ENCODE measurements at regions not wholly inside any gene's neighbourhood (a gene's known extent, or its start where the extent isn't known, plus 50 kb on each side); places are given as distances from the start of the nearest gene placed in this dataset.

DNA sequence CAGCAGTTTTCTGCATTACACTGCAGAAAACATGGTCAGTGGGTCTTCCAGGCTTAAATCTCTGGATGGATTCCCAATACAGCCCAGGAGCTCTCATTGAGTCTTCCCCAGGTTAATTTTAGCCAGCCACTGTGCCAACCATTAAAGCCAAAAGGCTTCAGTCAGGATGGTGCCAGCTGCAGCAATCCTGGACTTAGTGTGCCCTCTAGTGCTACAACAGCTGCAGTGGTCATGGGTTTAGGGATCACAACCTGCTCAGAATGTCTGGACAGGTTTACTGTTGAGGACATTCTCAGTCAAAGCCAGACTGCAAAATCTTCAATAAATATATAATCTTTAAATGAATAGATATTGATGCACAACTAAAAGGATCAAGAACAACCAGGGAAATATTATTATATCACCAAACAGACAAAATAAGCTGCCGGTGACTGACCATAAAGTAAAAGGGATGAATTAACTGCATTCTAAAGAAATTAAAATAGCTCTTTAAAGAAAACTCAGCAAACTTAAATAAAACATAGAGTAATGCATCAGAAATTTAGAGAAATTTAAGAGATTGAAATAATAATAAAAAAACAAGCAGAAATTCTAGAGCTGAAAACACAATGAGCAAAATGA lies 639.9 kb downstream of the SPOCK3 start:
- Histone ChIP-seq H3K4me3 (replicated peaks in 1 of 2; ENCODE audit: low read depth in 1 of 2, low read length in 2 of 2) (no peak overlapping the region), H3K27ac (ENCODE audit: low read depth, low read length) (no peak overlapping the region), H2AFZ (ENCODE audit: low read depth, low read length, poor library complexity, severe bottlenecking) (no peak overlapping the region), H3K36me3 (ENCODE audit: control insufficient read depth in 1 of 2, insufficient read depth in 2 of 2, low read length in 2 of 2) (no peaks in the 10 kb centered on the region), H3K9ac (ENCODE audit: low read length) (no peak overlapping the region), H3K79me2 (ENCODE audit: insufficient read depth, low read length) (no peaks in the 10 kb centered on the region), H3K9me3 (ENCODE audit: control insufficient read depth in 1 of 2, insufficient read depth in 1 of 2, low read depth in 1 of 2, low read length in 2 of 2) (no peaks in the 10 kb centered on the region), H3K4me1 (ENCODE audit: control insufficient read depth in 1 of 2, insufficient read depth in 2 of 2, low read length in 2 of 2) (no peaks in the 10 kb centered on the region), H3K27me3 (ENCODE audit: insufficient read depth, low read length) (no peaks in the 10 kb centered on the region), H3K4me2 (ENCODE audit: low read length) (no peak overlapping the region), H3K9me2 (ENCODE audit: insufficient read depth) (no peaks in the 10 kb centered on the region), H4K20me1 (ENCODE audit: insufficient read depth) (no peaks in the 10 kb centered on the region)
- intact Hi-C loops (cut with micrococcal nuclease): loop anchor here (1.0 to 5.0 kb wide), 4 partner anchors 272 to 1102 kb away; no protein-coding TSS in a partner anchor
- BruUV-seq (replicated peaks): no TSS peak
- ChIA-PET POLR2A (no interaction called here), CTCF (interaction anchor here (0.9 to 3.3 kb wide), 7 partner anchors 93 to 1101 kb away, joined by 3 to 34 read pairs (median 10); no protein-coding TSS in a partner anchor), RAD21 (ENCODE audit: low non-redundant PET in 1 of 2, low total read pairs in 2 of 2, uncharacterized antibody in 2 of 2, unreplicated experiment in 2 of 2) (interaction anchor here in 1 of 2 experiments (0.6 to 2.3 kb wide), 3 partner anchors 428 to 1104 kb away, joined by 7 to 13 read pairs (median 7); no protein-coding TSS in a partner anchor)
- TF ChIP-seq FOSL1 (IDR thresholded peaks at IDR 0.05; ENCODE audit: low read depth) (no peak), CBX3 (IDR thresholded peaks at IDR 0.05; ENCODE audit: low read depth) (0 out of 2 replicates have a peak, but pooled peaks have one; percentile 52), RAD21 (IDR thresholded peaks at IDR 0.05; ENCODE audit: low read depth) (peak; percentile 94)
- TF ChIP-seq, protein P1, sequence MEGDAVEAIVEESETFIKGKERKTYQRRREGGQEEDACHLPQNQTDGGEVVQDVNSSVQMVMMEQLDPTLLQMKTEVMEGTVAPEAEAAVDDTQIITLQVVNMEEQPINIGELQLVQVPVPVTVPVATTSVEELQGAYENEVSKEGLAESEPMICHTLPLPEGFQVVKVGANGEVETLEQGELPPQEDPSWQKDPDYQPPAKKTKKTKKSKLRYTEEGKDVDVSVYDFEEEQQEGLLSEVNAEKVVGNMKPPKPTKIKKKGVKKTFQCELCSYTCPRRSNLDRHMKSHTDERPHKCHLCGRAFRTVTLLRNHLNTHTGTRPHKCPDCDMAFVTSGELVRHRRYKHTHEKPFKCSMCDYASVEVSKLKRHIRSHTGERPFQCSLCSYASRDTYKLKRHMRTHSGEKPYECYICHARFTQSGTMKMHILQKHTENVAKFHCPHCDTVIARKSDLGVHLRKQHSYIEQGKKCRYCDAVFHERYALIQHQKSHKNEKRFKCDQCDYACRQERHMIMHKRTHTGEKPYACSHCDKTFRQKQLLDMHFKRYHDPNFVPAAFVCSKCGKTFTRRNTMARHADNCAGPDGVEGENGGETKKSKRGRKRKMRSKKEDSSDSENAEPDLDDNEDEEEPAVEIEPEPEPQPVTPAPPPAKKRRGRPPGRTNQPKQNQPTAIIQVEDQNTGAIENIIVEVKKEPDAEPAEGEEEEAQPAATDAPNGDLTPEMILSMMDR (IDR thresholded peaks at IDR 0.05 in 2 of 3, conservative IDR thresholded peaks at IDR 0.05 in 1 of 3; ENCODE audit: borderline replicate concordance in 1 of 3, insufficient read depth in 1 of 3, low read depth in 2 of 3, low read length in 2 of 3): peak; percentile 72 to 80 (median 77)
- DNase-seq (ENCODE audit: low read depth, low spot score) (peak; percentile 50), ATAC-seq (peak; percentile 100)

DNA sequence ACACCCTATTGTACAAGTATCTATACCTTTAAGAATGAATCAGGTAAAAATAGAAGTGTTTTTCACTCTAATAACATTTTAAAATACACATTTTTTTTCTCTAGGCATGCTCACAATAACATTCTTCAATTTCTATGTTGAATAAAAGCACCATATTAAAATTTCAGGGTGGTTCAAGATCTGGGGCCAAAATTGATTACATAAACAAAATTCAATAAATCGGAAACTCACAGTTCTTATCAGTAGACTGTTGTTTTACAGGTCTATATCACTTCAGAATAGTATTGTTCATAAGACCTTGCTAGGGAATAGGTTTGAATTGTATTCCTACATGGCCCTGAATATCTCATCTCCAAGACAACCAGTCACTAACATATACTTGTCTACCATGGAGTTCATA lies 634.0 kb downstream of the SPOCK3 start:
- Histone ChIP-seq H3K4me3 (replicated peaks in 1 of 2; ENCODE audit: low read depth in 1 of 2, low read length in 2 of 2) (no peak overlapping the region), H3K27me3 (ENCODE audit: insufficient read depth, low read length) (no peaks in the 10 kb centered on the region), H3K79me2 (ENCODE audit: insufficient read depth, low read length) (no peaks in the 10 kb centered on the region), H3K9me2 (ENCODE audit: insufficient read depth) (no peaks in the 10 kb centered on the region), H4K20me1 (ENCODE audit: insufficient read depth) (no peaks in the 10 kb centered on the region), H2AFZ (ENCODE audit: low read depth, low read length, poor library complexity, severe bottlenecking) (no peak overlapping the region), H3K36me3 (ENCODE audit: control insufficient read depth in 1 of 2, insufficient read depth in 2 of 2, low read length in 2 of 2) (no peaks in the 10 kb centered on the region), H3K9ac (ENCODE audit: low read length) (no peak overlapping the region), H3K9me3 (ENCODE audit: control insufficient read depth in 1 of 2, insufficient read depth in 1 of 2, low read depth in 1 of 2, low read length in 2 of 2) (no peaks in the 10 kb centered on the region), H3K4me1 (ENCODE audit: control insufficient read depth in 1 of 2, insufficient read depth in 2 of 2, low read length in 2 of 2) (no peaks in the 10 kb centered on the region), H3K4me2 (ENCODE audit: low read length) (no peak overlapping the region), H3K27ac (ENCODE audit: low read depth, low read length) (no peak overlapping the region)
- intact Hi-C loops (cut with micrococcal nuclease): loop anchor here (10.0 kb wide), 1 partner anchor 405 kb away; no protein-coding TSS in a partner anchor
- RAD21 ChIA-PET (ENCODE audit: low non-redundant PET in 1 of 2, low total read pairs in 2 of 2, uncharacterized antibody in 2 of 2, unreplicated experiment in 2 of 2): no interaction called here
- BruUV-seq (replicated peaks): no TSS peak
- POLR2A ChIA-PET: no interaction called here
- ATAC-seq: no peak
- CTCF ChIA-PET: no interaction called here
- TF ChIP-seq EZH2phosphoT487 (IDR thresholded peaks at IDR 0.05; ENCODE audit: borderline replicate concordance) (no peak), ZNF274 (IDR thresholded peaks at IDR 0.05; ENCODE audit: low read depth, low read length) (no peak), YY1 (IDR thresholded peaks at IDR 0.05; ENCODE audit: extremely low read depth, insufficient replicate concordance, low read depth, low read length) (no peak), ELF1 (IDR thresholded peaks at IDR 0.05; ENCODE audit: borderline replicate concordance, low read depth) (no peak)
- no peak for DNase-seq (ENCODE audit: low read depth, low spot score)

All from HCT116 (cell line).